ENCODE measurements at regions not wholly inside any gene's neighbourhood (a gene's known extent, or its start where the extent isn't known, plus 50 kb on each side); places are given as distances from the start of the nearest gene placed in this dataset.

DNA sequence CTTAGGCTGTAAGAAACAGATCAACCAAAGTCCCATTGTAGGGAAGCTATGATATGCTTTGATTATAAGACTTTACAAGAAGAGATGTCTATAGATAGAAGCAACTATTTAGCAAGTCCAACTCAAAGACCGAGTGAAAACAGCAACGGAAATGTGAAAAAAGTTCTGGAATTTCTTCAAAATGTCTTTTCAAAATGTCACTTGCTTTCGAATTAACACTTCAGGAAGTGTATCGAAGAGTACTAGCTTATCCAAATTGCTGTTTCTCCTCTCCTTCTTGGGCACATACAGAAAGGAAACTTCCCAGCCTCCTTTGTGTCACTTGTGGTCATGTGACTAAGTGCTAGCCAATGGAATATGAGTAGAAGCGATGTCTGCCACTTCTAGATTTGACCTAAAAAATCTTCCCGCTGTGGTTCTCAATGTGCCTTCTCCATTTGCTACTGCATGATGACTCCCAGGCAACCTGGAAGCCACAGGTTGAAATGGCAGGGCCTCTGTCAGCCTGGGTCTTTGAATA, 89.9 kb downstream of the TSEN15 start:
- TF ChIP-seq, protein P1, sequence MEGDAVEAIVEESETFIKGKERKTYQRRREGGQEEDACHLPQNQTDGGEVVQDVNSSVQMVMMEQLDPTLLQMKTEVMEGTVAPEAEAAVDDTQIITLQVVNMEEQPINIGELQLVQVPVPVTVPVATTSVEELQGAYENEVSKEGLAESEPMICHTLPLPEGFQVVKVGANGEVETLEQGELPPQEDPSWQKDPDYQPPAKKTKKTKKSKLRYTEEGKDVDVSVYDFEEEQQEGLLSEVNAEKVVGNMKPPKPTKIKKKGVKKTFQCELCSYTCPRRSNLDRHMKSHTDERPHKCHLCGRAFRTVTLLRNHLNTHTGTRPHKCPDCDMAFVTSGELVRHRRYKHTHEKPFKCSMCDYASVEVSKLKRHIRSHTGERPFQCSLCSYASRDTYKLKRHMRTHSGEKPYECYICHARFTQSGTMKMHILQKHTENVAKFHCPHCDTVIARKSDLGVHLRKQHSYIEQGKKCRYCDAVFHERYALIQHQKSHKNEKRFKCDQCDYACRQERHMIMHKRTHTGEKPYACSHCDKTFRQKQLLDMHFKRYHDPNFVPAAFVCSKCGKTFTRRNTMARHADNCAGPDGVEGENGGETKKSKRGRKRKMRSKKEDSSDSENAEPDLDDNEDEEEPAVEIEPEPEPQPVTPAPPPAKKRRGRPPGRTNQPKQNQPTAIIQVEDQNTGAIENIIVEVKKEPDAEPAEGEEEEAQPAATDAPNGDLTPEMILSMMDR (IDR thresholded peaks at IDR 0.05) = no peak
- TF ChIP-seq POLR2A (IDR thresholded peaks at IDR 0.05) (no peak), EP300 (IDR thresholded peaks at IDR 0.05) (no peak)

Measured in tibial nerve (tissue), 4 donors.